Fibroblast of peridontal ligament (primary cell): ENCODE measurements at regions not wholly inside any gene's neighbourhood (a gene's known extent, or its start where the extent isn't known, plus 50 kb on each side); places are given as distances from the start of the nearest gene placed in this dataset.

ENCODE experiments used
- DNase-seq: peaks from one replicate; pipeline ENCODE4 v3.0.0-alpha.2; 2010; ENCODE audit errors: extremely low read depth

DNA sequence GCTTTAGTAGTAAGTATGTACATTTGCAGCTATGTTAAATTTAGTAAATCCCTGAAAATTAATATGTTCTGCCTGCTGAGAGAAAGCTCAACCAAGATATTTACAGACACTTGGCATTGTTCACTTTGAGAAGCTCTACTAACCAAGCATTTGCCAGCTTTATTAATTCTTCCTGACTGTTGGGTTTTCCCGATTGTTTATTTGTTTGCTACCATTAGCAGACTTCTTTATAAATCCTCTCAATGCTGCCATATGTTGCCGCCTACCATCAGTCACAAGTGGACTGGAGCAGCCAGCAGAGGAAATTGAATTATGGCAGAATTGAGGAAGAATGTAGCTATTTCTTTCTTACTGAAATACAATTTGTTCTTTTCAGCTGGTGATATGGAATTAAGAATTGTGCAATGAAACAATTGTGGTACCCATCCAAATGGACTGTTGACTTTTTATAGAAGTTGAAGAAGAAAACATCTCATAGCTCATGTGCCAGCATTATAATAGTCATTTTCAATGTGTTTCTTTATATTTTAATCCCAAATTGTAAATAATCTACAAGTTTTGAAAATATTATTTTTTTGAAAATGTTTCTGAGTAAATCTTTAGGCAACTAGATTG lies 588.7 kb upstream of the CDH6 start:
- DNase-seq: no peak

DNA sequence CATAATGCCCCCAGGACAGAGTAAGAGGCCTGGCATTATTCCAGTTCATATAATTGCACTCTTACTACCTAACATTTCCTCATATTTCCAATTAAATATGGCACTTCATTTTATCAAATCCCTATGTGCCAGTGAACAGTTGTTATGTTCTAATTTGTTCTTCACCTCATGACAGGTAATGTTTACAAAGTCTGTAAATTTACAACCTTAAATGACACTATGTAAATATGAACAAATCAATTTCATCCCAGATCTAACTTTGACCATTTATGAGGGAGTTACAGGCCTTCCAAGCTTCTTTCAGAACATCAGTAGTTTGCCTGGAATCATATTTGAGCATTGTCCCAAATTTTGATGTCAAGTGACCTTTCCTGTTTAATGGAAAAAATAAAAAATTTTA lies 592.6 kb upstream of the CDH6 start:
- no peak for DNase-seq

DNA sequence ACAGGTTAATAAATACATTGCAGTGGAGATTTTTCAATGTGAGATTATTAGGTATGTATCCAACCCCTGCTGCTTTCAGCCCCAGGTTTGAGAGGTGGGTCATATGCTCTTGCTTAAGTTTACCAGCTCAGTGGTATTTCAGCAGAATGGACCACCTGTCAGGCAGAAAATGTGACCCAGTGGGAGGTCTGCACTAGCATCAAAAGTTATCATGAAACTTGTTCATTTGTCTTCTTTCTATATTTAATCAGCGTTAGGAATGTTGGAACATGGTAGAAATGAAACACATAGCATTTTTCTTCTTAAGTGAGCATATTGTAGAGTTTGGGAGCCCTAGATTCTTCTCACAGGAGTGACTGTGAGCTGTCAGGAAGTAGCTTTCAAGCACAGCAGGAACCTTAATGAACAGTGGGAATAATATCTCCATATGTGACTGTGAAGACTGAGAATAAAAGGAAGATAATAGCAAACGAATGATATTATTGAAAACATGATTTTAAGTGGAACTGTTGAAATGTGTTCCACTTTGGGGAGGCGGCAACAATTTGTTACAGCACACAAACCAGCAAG lies 596.9 kb upstream of the CDH6 start:
- DNase-seq: no peak

DNA sequence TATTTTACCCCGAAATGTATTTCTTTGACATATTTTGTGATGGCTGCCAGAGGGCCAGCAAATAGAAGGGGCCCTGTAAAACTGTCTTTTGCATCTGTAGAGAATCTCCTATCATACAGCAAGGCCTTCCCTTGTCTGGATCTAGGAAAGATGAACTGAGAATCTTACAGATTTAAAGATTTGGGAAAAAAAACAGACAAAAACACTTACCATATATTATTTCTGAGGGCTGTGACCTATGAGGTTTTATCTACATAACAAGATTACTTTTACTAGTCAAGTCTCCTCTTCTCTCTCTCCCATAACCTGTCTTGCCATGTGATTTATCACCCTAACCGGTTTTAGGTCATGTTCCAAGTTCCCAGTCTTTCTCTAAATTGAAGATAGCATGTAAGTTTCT lies 599.2 kb upstream of the CDH6 start:
- no peak for DNase-seq

DNA sequence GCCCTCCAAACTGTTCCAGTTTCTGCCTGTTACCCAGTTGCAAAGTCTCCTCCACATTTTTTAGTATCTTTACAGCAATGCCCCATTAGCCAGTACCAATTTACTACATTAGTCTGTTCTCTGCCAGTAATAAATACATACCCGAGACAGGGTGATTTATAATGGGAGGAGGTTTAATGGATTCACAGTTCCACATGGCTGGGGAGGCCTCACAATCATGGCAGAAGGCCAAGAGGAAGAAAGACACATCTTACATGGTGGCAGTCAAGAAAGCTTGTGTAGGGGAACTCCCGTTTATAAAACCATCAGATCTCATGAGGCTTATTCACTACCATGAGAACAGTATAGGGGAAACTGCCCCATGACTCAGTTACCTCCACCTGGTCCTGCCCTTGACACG lies 600.7 kb upstream of the CDH6 start:
- DNase-seq: no peak

DNA sequence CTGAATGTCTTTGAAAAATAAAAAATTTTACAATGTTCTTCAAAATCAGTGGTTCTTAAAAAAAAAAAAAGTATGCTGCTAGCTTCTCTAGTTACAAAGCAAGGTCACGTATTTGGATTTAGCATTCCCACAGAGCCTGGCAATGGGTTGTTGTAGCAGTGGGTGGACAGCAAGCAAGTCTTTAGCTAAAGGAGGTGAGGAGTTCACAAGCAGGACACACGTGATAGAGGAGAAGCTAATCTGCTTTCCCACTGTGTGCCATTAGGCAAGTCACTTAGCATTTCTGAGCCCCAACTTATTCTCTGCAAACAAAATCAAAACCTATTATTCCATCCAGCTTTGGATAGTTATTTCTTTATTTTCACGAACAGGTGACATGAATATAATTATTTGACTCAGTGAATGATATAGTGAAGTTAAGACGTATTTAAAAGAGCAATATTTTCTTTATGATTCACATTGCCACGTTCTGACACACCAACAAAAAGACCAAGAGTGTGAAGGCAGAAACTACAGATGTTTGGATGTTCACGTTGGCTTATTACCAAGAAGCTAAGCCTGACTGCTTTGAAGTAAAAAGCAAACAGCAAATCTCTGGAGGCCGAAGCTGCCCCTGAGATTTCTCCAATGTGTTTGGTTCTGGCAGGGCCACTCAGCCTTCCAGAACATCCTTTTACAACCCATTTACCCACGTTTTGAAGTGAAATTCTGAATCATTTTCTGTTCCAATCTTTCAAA lies 612.1 kb upstream of the CDH6 start:
- no peak for DNase-seq

DNA sequence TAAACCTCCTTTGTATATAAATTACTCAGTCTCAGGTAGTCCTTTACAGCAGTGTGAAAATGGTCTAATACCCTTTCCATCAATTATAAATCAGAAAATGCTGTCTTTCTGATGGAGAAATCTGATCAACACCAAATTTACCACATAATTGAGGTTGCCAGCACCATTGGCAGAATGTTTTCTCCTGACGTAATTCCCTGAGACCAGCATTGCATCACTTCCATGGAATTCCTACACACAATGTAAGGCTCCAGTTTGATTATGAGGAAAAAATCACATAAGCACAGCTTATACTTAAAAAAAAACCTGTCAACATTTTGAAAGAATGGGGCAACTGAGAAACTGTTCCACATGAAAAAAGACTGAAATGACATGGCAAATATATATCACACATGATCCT lies 618.7 kb upstream of the CDH6 start:
- peak; percentile 1 for DNase-seq

DNA sequence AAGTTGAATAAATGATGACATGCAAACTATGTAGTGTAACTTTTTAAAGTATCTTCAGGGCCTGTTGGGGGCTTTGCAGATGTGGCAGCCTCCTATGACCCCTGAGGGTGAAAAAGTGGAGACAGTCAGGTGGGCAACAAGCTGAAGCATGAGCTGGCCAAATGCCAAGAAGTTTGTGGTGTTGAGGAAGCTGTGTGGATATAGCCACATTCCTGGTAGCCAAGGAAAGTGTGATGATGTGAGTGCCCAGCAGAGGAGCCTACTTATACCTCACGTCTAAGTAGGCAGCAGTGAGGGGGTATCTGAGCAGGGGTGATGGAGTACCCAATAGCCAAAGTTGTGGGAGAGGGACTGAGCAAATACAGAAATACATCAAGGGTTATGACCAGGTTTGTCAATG lies 621.2 kb upstream of the CDH6 start:
- no peak for DNase-seq

DNA sequence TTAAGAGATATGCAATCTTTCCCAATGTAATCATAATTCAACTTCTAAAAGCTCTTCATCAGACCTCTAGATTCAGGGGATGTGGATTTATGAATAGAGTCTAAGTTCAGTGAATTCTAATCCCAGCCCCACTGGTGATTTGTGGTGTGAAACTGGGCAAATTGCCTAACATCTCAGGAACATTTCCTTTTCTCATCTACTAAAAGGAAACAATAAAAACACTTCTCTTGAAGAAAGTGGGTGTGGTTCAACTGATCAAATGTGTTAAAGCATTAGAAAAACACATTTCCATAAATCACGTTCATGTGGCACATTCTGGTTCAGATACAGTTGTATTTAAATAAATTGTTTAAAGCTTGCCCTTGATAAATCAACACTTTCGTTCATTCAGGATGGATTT lies 631.7 kb upstream of the CDH6 start:
- DNase-seq: no peak

DNA sequence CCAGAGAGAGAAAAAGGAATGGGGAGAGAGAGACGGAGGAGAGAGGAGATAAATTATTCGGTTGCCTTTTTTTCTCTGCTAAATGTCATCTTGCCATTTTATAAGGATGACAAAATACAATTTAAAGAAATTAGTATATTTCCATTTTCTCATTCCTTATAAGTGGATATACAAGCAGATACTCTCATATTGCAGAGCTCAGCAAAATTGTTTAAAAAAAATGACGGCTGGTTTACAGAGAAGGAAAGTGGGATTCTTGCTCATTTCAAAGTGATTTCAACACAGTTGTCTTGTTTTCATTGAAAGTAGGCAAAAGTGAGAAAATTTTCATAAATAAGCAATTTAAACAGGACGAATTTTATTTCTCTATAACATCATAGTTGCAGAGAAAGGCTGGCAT lies 641.9 kb upstream of the CDH6 start:
- DNase-seq: no peak

DNA sequence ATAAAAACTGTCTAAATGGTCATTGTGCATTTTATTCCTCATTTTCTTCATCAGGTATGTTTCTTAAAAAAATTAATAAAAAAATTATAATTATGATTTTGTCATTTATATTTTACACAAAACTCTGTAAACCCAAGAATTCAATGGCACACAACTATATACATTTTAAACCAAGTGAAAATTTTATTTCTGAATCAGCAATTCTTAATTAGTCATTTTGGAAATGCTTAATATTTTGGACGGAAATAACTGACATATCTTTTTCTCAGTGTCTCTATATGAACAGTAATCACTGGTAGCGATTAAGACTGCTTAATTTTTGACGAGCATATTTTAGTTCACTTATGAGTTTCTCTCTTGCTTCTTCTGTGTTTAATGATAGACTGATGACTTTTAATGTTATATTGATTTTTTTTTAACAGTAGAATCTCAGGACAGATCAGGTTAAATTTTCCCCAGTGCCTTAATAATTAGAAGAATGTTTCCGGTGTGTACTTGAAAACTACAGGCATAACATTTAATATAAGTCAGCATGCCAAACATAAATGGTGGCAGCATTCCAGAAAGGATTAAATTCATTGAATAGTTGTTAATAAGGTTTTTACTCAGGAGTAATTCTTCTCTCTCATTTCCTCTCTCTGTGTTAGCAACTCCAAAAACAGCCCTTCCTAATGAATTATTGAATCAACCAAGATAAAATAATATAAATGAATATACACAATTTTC lies 644.7 kb upstream of the CDH6 start:
- DNase-seq: no peak

DNA sequence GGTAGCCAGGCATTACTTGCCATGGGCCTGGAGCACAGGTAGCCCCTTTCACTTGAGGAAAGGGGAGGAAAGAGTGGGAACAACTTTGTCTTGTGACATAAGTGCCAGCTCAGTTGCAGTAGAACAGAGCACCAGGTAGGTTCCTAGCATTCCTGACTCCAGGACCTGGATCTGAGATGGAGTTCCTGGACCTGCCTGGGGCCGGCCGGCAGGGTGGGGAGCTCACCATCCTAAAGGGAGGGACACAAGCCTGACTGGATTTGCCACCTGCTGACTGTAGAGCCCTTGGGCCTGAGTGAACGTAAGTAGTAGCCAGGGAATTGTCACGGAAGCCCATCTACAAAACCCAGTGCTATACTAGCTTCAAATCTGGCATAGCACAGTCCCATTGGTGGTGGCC lies 653.3 kb upstream of the CDH6 start:
- DNase-seq: no peak

DNA sequence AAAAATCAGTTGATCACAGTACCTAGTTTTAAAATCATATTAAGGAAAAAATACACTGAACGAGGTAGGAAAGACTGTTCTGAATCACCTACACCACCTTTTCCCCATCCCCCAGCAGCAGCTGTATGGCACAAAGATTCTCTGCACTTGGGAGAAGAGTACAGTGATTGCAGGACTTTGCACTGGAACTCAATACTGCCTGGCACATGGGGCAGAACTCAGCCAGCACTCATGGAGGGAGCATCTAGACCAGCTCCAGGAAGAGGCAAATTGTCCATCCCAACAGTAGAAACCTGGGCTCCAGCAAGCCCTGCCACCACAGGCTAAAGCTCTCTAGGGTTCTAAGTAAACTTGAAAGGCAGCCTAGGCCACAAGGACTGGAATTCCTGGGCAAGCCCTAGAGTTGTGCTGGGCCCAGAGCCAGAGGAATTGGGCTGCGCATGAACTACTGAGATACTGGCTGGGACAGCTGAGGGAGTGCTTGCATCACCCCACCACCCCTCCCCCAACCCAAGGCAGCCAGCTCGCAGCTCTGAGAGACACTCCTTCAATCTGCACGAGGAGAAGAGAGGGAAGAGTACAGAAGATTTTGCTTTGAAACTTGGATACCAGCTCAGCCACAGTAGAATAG lies 654.4 kb upstream of the CDH6 start:
- peak; percentile 3 for DNase-seq

DNA sequence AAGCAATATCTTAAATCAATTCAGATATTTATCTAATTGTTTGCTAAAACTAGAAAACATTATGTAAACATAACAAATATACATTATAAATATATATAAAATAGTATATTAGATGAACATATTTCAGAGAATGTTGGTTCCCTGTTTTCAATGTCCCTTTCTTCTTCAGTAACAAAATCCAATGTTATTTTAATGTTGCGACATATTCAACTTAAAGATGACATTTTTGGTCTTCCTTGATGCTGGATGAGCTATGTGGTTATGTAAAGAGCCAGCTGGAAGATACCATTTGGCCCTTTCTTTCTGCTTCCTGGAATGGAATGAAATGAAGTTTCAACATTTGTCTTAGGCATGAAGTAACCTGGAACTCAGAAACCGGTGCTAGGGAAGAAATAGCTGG lies 668.1 kb upstream of the CDH6 start:
- DNase-seq: no peak

DNA sequence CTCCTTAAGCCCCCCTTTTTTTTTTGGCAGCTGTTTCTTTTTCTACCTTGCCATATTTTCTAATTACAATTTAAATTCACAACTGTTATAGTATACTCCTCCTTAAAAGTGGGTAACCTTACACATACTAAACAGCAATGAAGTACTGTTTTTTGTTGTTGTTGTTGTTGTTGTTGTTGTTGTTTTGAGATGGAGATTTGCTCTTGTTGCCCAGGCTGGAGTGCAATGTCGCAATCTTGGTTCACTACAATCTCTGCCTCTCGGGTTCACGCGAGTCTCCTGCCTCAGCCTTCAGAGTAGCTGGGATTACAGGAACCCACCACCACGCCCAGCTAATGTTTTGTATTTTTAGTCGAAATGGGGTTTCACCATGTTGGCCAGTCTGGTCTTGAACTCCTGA lies 669.1 kb upstream of the CDH6 start:
- no peak for DNase-seq

DNA sequence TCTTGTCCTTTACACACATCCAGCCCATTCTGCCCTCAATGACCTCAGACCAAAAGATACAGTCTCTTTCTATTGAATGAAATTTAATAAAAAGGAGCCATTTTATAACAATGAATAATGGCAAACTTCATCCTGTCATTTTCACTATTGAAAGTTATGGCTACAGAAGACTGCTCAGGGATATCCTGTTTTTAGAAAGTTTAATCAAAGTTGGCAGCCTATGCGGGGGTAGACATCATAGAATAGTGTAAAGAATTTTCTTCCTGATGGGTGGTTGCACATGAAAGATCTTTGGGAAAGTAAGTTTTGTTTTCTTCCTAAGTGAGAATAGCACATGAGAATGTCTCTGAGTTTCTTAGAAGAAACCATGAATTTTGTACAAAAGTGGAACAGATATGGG lies 670.4 kb upstream of the CDH6 start:
- DNase-seq: no peak

DNA sequence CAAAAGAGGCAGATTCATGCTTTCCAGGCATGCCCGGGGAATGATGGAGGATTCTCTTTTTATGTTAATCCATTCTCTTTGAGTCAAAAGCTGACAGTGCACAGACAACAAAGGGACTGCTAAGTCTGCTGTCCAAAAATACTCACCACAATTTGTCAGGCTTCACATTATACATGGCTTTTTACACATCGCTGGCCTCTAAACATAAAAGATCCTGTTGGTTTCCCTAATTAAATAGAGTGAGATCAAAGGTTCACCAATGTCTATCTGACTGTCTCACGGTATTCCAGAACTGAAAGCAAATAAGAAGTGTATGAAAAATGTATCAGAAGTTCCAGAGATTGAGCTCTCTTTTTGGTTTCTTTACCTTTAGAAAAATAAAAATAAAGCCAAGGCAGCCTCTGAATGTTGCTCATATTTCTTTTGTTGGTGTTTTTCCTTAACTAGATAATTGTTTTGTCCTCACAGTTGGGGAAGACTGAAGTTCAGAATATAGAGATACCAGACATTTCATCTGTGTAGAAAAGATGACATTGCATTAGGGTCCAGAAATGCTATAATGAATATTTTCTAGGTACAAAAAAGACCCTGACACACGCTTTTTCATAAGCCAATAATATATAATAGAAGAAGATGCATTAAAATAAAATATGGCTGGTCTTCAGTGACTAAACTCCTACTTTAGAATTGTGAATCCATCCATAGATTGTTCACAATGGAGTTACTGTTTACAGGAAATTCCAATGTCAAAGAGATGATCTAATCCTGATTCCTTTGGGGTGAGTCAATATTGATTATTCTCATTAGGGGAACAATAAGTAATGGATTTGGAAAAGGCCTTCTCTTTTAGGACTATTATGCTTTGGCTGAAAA lies 688.2 kb upstream of the CDH6 start:
- DNase-seq: peak; percentile 2

DNA sequence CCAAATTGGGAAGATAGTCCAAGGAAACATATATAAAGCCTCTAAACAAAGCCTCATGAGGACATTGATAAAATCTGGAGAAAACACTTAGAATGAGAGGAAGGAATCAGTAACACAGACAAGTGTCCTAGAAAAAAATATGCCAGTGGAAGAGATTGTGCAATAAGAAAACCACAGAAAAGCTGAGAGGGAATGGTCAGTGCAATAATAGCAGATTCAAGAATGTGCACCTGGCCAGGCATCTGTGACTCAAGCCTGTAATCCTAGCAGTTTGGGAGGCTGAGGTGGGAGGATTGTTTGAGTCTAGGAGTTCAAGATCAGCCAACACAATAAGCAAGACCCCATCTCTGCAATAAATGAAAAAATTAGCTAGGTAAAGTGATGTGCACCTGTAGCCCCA lies 691.2 kb upstream of the CDH6 start:
- DNase-seq: peak; percentile 1

DNA sequence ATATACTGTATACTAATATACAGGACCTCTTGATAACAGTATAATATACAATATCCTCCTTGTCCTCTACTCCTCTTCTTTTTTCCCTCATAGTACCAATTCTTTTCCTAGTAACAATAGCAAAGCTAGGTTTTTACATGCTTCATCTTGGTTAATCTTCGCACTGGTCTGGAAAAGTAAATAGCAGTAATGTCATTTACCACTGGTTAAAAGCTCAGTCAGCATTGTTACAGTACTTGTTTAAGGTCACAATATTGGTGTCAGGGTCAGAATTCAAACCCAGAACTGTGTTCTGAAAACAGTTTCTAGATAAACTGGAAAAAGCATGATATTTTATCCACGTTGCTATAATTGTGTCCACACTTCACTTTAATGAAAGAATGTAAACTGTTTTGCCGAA lies 692.4 kb upstream of the CDH6 start:
- DNase-seq: no peak

DNA sequence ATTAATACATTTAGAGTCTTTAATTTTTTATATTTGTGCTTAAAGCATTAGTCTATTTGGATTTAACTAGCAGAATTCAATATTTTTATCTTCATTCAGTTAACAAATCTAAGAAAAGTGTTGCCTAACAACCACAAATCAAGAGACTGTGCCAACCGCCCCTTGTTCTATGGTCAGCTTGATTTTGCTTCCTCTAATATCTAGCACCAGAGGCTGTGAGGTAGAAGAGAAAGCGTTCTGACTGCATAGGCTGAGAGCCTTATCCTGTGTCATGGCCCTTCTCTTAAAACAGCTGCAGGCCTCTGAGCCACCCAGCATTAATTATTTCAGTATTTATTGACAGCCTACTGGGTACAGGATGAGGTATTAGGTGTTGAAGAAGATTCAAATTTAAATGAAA lies 693.0 kb upstream of the CDH6 start:
- no peak for DNase-seq

DNA sequence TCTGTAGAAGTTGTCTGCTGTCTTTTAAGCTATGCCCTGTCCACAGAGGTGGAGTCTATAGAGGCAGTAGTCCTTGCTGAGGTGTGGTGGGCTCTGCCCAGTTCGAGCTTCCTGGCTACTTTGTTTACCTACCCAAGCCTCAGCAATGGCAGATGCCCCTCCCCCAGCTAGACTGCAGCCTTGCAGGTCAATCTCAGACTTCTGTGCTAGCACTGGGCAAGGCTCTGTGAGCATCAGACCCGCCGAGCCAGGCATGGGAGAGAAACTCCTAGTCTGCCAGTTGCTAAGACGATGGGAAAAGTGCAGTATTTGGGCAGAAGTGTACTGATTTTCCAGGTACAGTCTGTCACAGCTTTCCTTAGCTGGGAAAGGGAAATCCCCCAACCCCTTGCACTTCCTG lies 694.1 kb upstream of the CDH6 start:
- DNase-seq: no peak

DNA sequence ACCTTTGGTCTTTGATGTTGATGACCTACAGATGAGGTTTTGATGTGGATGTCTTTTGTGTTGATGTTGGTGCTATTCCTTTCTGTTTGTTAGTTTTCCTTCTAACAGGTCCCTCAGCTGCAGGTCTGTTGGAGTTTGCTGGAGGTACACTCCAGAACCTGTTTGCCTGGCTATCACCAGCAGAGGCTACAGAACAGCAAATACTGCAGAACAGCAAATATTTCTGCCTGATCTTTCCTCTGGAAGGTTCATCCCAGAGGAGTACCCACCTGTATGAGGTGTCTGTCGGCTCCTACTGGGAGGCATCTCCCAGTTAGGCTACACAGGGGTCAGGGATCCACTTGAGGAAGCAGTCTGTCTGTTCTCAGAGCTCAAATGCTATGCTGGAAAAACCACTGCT lies 694.5 kb upstream of the CDH6 start:
- DNase-seq: no peak
